GM13977 (cell line): ENCODE measurements at regions not wholly inside any gene's neighbourhood (a gene's known extent, or its start where the extent isn't known, plus 50 kb on each side); places are given as distances from the start of the nearest gene placed in this dataset.

Experiments
- DNase-seq: peaks from one replicate; pipeline ENCODE4 v3.0.0; 2012; ENCODE audit warnings: low spot score
- in situ Hi-C: fragments of 300-500 bp; cut with MboI; formaldehyde crosslinking; loops from one replicate; pipeline ENCODE4 v1.12.0; 2022; ENCODE audit warnings: low sequenced_read_pairs, low pct_unique_long_range_greater_than_20kb, mixed read lengths, inconsistent platforms; ENCODE audit not compliant: unreplicated experiment
- TF ChIP-seq, protein P1 (sequence below): IDR thresholded peaks from 2 replicates; pipeline ENCODE4 v1.5.1; 2012; ENCODE audit warnings: mild to moderate bottlenecking, control low read depth; ENCODE audit not compliant: insufficient read depth; ENCODE audit errors: extremely low read depth, missing control alignments

DNA sequence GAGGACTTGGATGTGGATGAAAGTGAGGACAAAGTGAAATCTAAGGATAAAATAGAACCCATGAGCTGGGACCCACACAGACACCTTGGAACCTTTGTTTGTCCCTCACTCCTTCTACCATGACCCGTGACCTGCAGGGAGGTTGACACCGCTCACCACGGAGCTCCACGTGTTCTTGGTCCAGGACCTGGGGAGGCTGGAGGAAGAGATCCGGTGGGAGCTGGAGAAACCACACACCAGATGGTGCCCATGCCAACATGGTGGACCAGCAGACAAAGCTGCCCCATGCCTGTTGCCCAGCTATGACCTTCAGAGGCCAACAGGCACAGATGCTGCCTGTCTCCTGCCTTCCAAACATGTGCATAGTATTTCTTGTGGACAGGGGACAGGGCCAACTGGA is 721.9 kb downstream of the PTPRU start:
- in situ Hi-C loops, result no loop called here

DNA sequence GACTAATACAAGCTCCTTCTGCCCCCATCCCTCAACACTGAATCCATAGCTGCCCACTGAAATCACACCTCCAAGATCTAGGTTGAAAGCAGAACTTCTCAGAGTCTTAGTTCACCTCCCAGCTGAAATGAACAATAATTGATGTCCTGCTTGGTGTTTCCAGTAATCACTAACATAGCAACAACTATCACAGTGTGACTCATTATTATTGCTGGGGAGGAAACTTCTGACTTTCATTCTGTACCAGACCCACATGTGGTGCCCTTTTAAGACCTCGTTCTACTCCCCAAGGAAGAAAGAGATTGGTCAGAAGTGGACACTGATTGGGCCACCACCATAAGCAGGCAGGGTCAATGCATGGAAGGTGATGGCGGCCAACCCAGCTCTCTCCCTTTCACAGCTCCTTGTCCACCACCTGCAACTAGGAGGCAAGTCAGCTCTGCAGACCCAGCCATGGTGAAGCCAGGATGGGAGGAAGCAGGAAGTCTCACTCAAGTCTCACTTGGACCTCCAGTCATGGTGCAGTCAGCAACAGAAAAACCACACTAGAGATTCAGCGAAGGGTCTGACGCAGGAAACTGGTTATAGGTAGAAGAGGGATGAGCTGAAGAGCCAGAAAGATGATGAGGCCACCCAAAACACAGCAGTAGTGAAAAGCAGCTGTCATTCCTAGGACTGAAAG is 720.2 kb downstream of the PTPRU start:
- no peak for DNase-seq
- TF ChIP-seq, protein P1, sequence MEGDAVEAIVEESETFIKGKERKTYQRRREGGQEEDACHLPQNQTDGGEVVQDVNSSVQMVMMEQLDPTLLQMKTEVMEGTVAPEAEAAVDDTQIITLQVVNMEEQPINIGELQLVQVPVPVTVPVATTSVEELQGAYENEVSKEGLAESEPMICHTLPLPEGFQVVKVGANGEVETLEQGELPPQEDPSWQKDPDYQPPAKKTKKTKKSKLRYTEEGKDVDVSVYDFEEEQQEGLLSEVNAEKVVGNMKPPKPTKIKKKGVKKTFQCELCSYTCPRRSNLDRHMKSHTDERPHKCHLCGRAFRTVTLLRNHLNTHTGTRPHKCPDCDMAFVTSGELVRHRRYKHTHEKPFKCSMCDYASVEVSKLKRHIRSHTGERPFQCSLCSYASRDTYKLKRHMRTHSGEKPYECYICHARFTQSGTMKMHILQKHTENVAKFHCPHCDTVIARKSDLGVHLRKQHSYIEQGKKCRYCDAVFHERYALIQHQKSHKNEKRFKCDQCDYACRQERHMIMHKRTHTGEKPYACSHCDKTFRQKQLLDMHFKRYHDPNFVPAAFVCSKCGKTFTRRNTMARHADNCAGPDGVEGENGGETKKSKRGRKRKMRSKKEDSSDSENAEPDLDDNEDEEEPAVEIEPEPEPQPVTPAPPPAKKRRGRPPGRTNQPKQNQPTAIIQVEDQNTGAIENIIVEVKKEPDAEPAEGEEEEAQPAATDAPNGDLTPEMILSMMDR, result no peak
- in situ Hi-C loops, result no loop called here

More for the DNA sequence above, 721.9 kb downstream of the PTPRU start:
- DNase-seq, result no peak
- TF ChIP-seq, protein P1, result no peak

DNA sequence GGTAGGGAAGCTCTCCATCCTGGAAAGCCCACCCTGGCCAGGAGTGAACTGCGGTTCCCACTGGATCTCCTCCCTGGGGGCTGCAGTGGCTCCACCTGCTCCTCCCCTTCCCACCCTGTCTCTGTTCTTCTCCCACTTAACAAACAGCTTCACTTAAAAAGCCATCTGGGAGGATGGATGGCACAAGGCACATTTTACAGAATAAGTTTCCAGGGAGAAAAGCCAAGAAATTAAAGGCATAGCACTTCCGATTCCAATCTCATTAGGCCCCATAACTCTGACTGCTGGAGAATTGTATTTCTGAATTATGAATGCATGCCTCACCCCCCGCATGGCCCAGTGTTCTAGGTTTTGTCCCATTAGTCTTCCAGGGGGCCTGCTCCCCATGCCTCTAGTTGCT is 718.3 kb downstream of the PTPRU start:
- DNase-seq, result no peak
- in situ Hi-C loops, result no loop called here
- TF ChIP-seq, protein P1, result no peak

DNA sequence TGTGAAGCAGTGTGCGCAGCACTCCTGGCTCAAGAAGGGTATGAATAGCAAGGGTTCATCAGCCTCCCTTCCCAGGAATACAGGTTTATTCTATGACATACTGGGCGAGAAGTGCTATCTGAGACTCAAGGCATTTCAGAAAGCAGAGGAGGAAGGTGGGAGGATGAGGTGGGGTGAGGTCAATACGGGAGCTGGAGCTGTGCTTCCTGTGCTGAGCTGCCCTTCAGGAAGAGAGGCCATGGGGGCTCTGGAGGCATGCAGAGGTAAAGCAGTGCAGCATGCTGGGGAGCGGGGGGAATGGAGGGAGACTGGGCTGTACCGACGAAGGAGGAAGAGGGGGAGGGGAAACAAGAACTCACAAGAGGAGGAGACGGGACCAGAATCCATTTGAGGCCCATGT is 717.6 kb downstream of the PTPRU start:
- no peak for DNase-seq
- TF ChIP-seq, protein P1, result no peak
- in situ Hi-C loops, result no loop called here

DNA sequence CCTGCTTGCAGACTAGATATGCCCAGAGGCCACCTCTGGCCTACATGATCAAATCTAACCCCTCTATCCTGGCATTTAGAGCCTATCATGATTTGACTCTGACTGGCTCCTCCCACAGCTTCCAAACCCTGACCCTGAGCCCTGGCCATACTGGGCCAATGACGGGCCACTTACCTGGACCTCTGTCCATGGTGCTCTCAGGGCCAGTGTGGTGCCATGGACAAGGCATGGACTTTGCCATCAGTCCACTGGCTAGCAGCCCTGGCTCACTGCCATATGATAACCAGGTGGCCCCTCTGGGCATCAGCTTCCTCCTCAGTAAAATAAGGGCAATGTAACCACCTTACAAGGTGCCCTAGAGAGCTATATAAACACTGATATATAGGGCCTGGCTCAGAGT is 713.4 kb downstream of the PTPRU start:
- in situ Hi-C loops, result no loop called here
- DNase-seq, result no peak
- TF ChIP-seq, protein P1, result no peak

DNA sequence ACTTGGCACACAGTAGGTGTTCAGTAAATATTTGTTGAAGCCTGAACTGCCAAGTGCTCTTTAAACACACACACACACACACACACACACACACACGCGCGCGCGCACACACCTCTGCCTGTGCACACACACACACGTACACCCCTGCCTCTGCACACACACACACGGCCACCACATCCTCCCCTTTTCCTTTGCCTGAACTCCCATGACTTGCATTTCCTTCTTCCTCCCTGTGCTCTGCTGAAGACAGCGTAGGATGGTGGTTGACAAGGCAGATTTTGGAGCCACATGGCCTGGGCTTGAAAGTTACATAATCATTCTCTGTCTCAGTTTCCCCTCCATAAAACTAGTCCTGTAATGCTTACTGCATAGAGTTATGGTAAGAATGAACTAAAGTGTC is 712.3 kb downstream of the PTPRU start:
- in situ Hi-C loops, result no loop called here
- DNase-seq, result no peak
- TF ChIP-seq, protein P1, result no peak

DNA sequence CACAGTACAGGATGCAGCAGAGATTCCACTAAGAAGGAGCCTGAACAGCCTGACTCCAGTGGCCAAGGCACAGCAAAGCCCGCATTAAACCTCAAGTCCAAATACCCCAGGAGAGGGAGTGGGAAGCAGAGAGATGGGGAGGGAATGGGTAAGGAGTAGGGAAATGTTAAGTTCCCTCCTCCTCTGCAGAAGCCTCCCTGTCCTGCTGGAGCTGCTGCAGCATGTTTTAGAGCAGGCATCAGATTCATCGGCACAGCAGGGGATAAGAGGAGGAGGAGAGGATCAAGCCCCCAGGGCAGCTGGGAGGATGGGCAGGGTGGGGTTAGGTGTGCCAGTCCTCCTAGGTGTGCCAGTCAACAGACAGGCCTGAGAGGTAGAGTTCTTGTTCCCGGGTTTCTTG is 709.7 kb downstream of the PTPRU start:
- TF ChIP-seq, protein P1, result no peak
- in situ Hi-C loops, result no loop called here

More for the DNA sequence above, 709.7 kb downstream of the PTPRU start:
- DNase-seq, result no peak
